GM12878 (cell line): ENCODE measurements at regions not wholly inside any gene's neighbourhood (a gene's known extent, or its start where the extent isn't known, plus 50 kb on each side); places are given as distances from the start of the nearest gene placed in this dataset.
"Not testable (repeated sequence)": the region's sequence is repeated elsewhere in the genome, so short reads cannot be mapped to it uniquely, and the experiment has no call there.

Source experiments
- BHLHE40 ChIP-seq, 2 experiments: fragments of 450-650 bp in 1 of 2; IDR thresholded peaks; 2 replicates each; pipeline ENCODE4 v1.6.1; 2011 to 2017; ENCODE audit warnings: low read depth in 2 of 2, borderline replicate concordance in 1 of 2, improper control_type of control experiment in 1 of 2, low read length in 1 of 2, mild to moderate bottlenecking in 1 of 2
- BMI1 ChIP-seq: fragments of 450-650 bp; IDR thresholded peaks from 2 replicates; pipeline ENCODE4 v1.6.1; 2016; ENCODE audit warnings: mild to moderate bottlenecking, moderate library complexity, borderline replicate concordance
- CBFB ChIP-seq: IDR thresholded peaks from 2 replicates; pipeline ENCODE4 v1.6.1; 2016; ENCODE audit warnings: antibody characterized with exemption, low read depth
- CTCF ChIP-seq, 3 experiments: IDR thresholded peaks in 2 of 3; conservative IDR thresholded peaks in 1 of 3; 2 replicates each; pipeline ENCODE4 v1.5.1; 2011; ENCODE audit warnings: low read depth in 3 of 3, low read length in 3 of 3, mild to moderate bottlenecking in 3 of 3, control low read depth in 2 of 3, moderate library complexity in 2 of 3, inconsistent platforms in 1 of 3, mixed read lengths in 1 of 3; ENCODE audit not compliant: control insufficient read depth in 2 of 3, insufficient read depth in 1 of 3; ENCODE audit errors: extremely low read depth in 1 of 3
- NBN ChIP-seq: fragments of 450-650 bp; IDR thresholded peaks from 2 replicates; pipeline ENCODE4 v1.6.1; 2016
- POLR2A ChIP-seq: IDR thresholded peaks from 2 replicates; pipeline ENCODE4 v1.6.1; 2011; ENCODE audit warnings: low read depth, mild to moderate bottlenecking, low read length
- POLR2AphosphoS5 ChIP-seq: IDR thresholded peaks from 2 replicates; pipeline ENCODE4 v1.6.1; 2011; ENCODE audit warnings: mild to moderate bottlenecking, low read length, inconsistent platforms
- SMARCA5 ChIP-seq: fragments of 450-650 bp; IDR thresholded peaks from 2 replicates; pipeline ENCODE4 v1.6.1; 2017; ENCODE audit warnings: mild to moderate bottlenecking
- SP1 ChIP-seq: IDR thresholded peaks from one replicate; pipeline ENCODE4 v1.6.1; 2011; ENCODE audit warnings: low read depth, low read length
- ZNF274 ChIP-seq: IDR thresholded peaks from one replicate; pipeline ENCODE4 v1.8.0; 2011; ENCODE audit not compliant: insufficient read length, insufficient read depth

GRCh38 chr9:102153081-102153480 lies 414.6 kb upstream of the GRIN3A start:
- TF ChIP-seq POLR2A; NBN; ZNF274; SP1; BMI1; CTCF (IDR thresholded peaks at IDR 0.05 in 2 of 3, conservative IDR thresholded peaks at IDR 0.05 in 1 of 3; ENCODE audit: control insufficient read depth in 2 of 3, extremely low read depth in 1 of 3, insufficient read depth in 1 of 3, low read depth in 3 of 3, low read length in 3 of 3); POLR2AphosphoS5; SMARCA5; CBFB; BHLHE40 (IDR thresholded peaks at IDR 0.05; ENCODE audit: borderline replicate concordance in 1 of 2, low read depth in 2 of 2, low read length in 1 of 2): not testable (repeated sequence)
